OCI-LY7 (cell line): ENCODE measurements at regions not wholly inside any gene's neighbourhood (a gene's known extent, or its start where the extent isn't known, plus 50 kb on each side); places are given as distances from the start of the nearest gene placed in this dataset.

Experiments used
- BruUV-seq: library from RNA; stranded (reverse); fragments of 400-500 nt; replicated peaks from 2 replicates; lab custom pipeline; 2021; lab: Mats Ljungman, UMichigan
- CTCF ChIA-PET: fragments of 300-600 bp; sonication (Branson Sonifier 250); formaldehyde crosslinking; loops from one replicate; lab custom pipeline; 2022; ENCODE audit warnings: antibody characterized with exemption; ENCODE audit not compliant: unreplicated experiment; lab: Charles Lee
- POLR2A ChIA-PET: fragments of 300-600 bp; sonication (Branson Sonifier 250); formaldehyde crosslinking; loops from one replicate; lab custom pipeline; 2022; ENCODE audit warnings: antibody characterized with exemption; lab: Charles Lee
- DNase-seq: peaks from one replicate; pipeline ENCODE4 v3.0.0-alpha.2; 2015; ENCODE audit warnings: low spot score
- H2AFZ ChIP-seq: fragments of 200-600 bp; sonication (generic), shearing (Covaris generic); 2 replicates; pipeline ENCODE4 v1.6.1; 2014; ENCODE audit warnings: mild to moderate bottlenecking, antibody characterized with exemption, low read length, moderate library complexity
- H3K27ac ChIP-seq: fragments of 200-600 bp; sonication (generic); 2 replicates; pipeline ENCODE4 v1.5.1; 2014; ENCODE audit warnings: mixed run types, low read depth, mild to moderate bottlenecking, moderate library complexity, low read length, inconsistent platforms; ENCODE audit not compliant: poor library complexity, severe bottlenecking
- H3K36me3 ChIP-seq: fragments of 200-600 bp; sonication (generic); 2 replicates; pipeline ENCODE4 v1.6.1; 2014; ENCODE audit warnings: mild to moderate bottlenecking, antibody characterized with exemption, low read length, moderate library complexity, mixed read lengths; ENCODE audit not compliant: insufficient read depth
- H3K4me1 ChIP-seq: fragments of 200-600 bp; sonication (generic); 2 replicates; pipeline ENCODE4 v1.5.1; 2014; ENCODE audit warnings: mild to moderate bottlenecking, low read length; ENCODE audit not compliant: insufficient read depth, poor library complexity, severe bottlenecking
- H3K4me2 ChIP-seq: fragments of 200-600 bp; sonication (generic); 2 replicates; pipeline ENCODE4 v1.6.1; 2014; ENCODE audit warnings: mild to moderate bottlenecking, low read length
- H3K4me3 ChIP-seq: fragments of 200-600 bp; sonication (generic); 2 replicates; pipeline ENCODE4 v1.5.1; 2014; ENCODE audit warnings: mild to moderate bottlenecking, low read depth, low read length; ENCODE audit not compliant: poor library complexity, severe bottlenecking
- H3K79me2 ChIP-seq: fragments of 200-600 bp; sonication (generic); 2 replicates; pipeline ENCODE4 v1.6.1; 2016; ENCODE audit warnings: low read depth, mild to moderate bottlenecking, low read length, moderate library complexity, mixed read lengths; ENCODE audit not compliant: insufficient read depth
- H3K9me2 ChIP-seq: fragments of 200-600 bp; sonication (generic); 2 replicates; pipeline ENCODE4 v1.6.1; 2016; ENCODE audit warnings: mild to moderate bottlenecking, low read length, mixed read lengths; ENCODE audit not compliant: insufficient read depth
- H3K9me3 ChIP-seq: fragments of 200-600 bp; sonication (generic); 2 replicates; pipeline ENCODE4 v1.6.1; 2014; ENCODE audit warnings: mild to moderate bottlenecking, mixed run types, low read length, mixed read lengths
- H4K20me1 ChIP-seq: fragments of 200-600 bp; sonication (generic); 2 replicates; pipeline ENCODE4 v1.6.1; 2014; ENCODE audit warnings: mild to moderate bottlenecking, antibody characterized with exemption, low read length, moderate library complexity, mixed read lengths; ENCODE audit not compliant: insufficient read depth
- CTCF ChIP-seq: fragments of 200-600 bp; sonication (generic); conservative IDR thresholded peaks from 2 replicates; pipeline ENCODE4 v1.5.1; 2014; ENCODE audit warnings: mild to moderate bottlenecking, antibody characterized with exemption, low read length, moderate library complexity, mixed read lengths
- EZH2phosphoT487 ChIP-seq: fragments of 200-600 bp; sonication (generic); IDR thresholded peaks from 2 replicates; pipeline ENCODE4 v1.6.1; 2018; ENCODE audit warnings: low read depth, borderline replicate concordance, mild to moderate bottlenecking, mixed run types, antibody characterized with exemption, low read length, moderate library complexity, mixed read lengths
- intact Hi-C: fragments of 100-400 bp; cut with micrococcal nuclease; formaldehyde crosslinking; loops from one replicate; pipeline ENCODE4 v1.10.0; 2022; ENCODE audit not compliant: unreplicated experiment

- Histone ChIP-seq H3K79me2 (no peaks in the 10 kb centered on the region), H3K27ac (no peak overlapping the region), H3K4me2 (no peak overlapping the region), H3K9me2 (no peaks in the 10 kb centered on the region), H4K20me1 (no peaks in the 10 kb centered on the region), H2AFZ (peak overlapping the region; percentile 15; the same call in 1 of the 2 replicates), H3K9me3 (no peaks in the 10 kb centered on the region), H3K4me3 (no peak overlapping the region), H3K4me1 (peaks cover 84% of the 10 kb centered on the region), H3K36me3 (no peaks in the 10 kb centered on the region)
- no peak for DNase-seq
- BruUV-seq: no TSS peak
- no peak for TF ChIP-seq CTCF
- no peak for TF ChIP-seq EZH2phosphoT487
- intact Hi-C loops: no loop called here
- ChIA-PET CTCF (no interaction called here), POLR2A (interaction anchor here (1.3 to 1.8 kb wide), 2 partner anchors 10 to 22 kb away, joined by 3 to 4 read pairs; no protein-coding TSS in a partner anchor)
These were observed 86.5 kb downstream of the DAD1 start for GRCh38 chr14:22502551-22502950.

GRCh38 chr14:22502007-22502406 lies 87.0 kb downstream of the DAD1 start:
- H3K9me3 ChIP-seq: no peaks in the 10 kb centered on the region
- no peak overlapping the region for H3K27ac ChIP-seq
- POLR2A ChIA-PET: interaction anchor here (1.8 kb wide), 1 partner anchor 10 kb away, joined by 4 read pairs; no protein-coding TSS in a partner anchor
- no TSS peak for BruUV-seq
- H3K79me2 ChIP-seq: no peaks in the 10 kb centered on the region
- intact Hi-C loops: no loop called here
- CTCF ChIA-PET: interaction anchor here (1.4 kb wide), 1 partner anchor 8 kb away, joined by 3 read pairs; no protein-coding TSS in a partner anchor
- H3K9me2 ChIP-seq: no peaks in the 10 kb centered on the region
- DNase-seq: no peak
- TF ChIP-seq CTCF (no peak), EZH2phosphoT487 (no peak)
- no peak overlapping the region for H3K4me3 ChIP-seq
- peaks cover 84% of the 10 kb centered on the region for H3K4me1 ChIP-seq
- H2AFZ ChIP-seq: no peak overlapping the region
- H3K4me2 ChIP-seq: no peak overlapping the region
- H4K20me1 ChIP-seq: no peaks in the 10 kb centered on the region
- H3K36me3 ChIP-seq: no peaks in the 10 kb centered on the region

- no TSS peak for BruUV-seq
- Histone ChIP-seq H3K9me3 (no peaks in the 10 kb centered on the region), H3K4me3 (no peak overlapping the region), H3K9me2 (no peaks in the 10 kb centered on the region), H2AFZ (peak overlapping the region; percentile 13; the same call in 1 of the 2 replicates), H3K27ac (no peak overlapping the region), H3K4me1 (peaks cover 84% of the 10 kb centered on the region), H4K20me1 (no peaks in the 10 kb centered on the region), H3K4me2 (0 out of 2 replicates have a peak overlapping the region, but pooled peaks have one; percentile 21), H3K36me3 (no peaks in the 10 kb centered on the region), H3K79me2 (no peaks in the 10 kb centered on the region)
- POLR2A ChIA-PET: interaction anchor here (1.8 kb wide), 1 partner anchor 11 kb away, joined by 4 read pairs; no protein-coding TSS in a partner anchor
- DNase-seq: no peak
- no peak for TF ChIP-seq EZH2phosphoT487
- TF ChIP-seq CTCF: no peak
- CTCF ChIA-PET: interaction anchor here (1.4 kb wide), 1 partner anchor 9 kb away, joined by 3 read pairs; no protein-coding TSS in a partner anchor
- intact Hi-C loops: no loop called here
These were observed 87.9 kb downstream of the DAD1 start for GRCh38 chr14:22500954-22501726.
